ENCODE measurements at regions not wholly inside any gene's neighbourhood (a gene's known extent, or its start where the extent isn't known, plus 50 kb on each side); places are given as distances from the start of the nearest gene placed in this dataset.
"Not testable (repeated sequence)": the region's sequence is repeated elsewhere in the genome, so short reads cannot be mapped to it uniquely, and the experiment has no call there.

- no peak for DNase-seq (ENCODE audit: low spot score)
Observed at GRCh38 chr7:119123326-119123725, 898.8 kb downstream of the ANKRD7 start.

GRCh38 chr7:119127706-119128105, 903.2 kb downstream of the ANKRD7 start:
- no peak for DNase-seq (ENCODE audit: low spot score)

DNA sequence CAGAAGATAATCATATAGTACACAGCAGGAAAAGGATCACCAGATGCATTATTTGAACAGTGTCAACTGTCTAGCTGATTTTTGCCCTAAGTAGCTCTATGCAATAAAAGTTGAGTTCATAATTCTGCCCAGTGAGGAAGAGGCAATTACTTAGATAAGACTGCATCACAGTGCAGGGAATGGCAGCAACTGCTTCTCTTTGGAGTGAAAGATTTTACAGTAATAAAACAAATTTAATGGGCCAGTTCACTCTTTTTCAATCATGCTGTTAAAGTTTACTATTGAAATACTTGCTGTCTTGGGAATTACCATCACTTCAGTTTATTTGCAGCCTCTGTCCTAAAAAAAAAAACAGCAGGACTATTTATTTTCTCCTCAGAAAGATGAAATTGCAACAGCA, 907.9 kb downstream of the ANKRD7 start:
- DNase-seq (ENCODE audit: low spot score): no peak

DNA sequence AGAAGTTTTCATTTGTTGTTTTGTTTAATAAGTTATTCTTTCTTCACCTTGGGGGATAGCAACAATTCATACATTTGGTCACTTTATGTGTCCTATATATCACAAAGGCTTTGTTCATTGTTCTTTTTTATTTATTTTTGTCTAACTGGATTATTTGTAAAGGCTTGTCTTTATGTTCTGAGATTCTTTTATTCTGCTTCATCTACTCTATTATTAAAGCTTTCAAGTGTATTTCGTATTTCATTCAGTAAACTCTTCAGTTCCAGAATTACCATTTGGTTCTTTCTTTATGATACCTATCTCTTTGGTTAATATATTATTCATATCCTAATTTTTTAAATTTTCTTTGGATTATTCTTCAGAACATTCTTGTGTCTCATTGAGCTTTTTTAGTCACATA, 942.9 kb downstream of the ANKRD7 start:
- no peak for DNase-seq (ENCODE audit: low spot score)

GRCh38 chr7:119172043-119172442, 947.5 kb downstream of the ANKRD7 start:
- DNase-seq (ENCODE audit: low spot score): no peak

- DNase-seq (ENCODE audit: low spot score): no peak
Observed at GRCh38 chr7:119175911-119176627, 951.6 kb downstream of the ANKRD7 start.

DNA sequence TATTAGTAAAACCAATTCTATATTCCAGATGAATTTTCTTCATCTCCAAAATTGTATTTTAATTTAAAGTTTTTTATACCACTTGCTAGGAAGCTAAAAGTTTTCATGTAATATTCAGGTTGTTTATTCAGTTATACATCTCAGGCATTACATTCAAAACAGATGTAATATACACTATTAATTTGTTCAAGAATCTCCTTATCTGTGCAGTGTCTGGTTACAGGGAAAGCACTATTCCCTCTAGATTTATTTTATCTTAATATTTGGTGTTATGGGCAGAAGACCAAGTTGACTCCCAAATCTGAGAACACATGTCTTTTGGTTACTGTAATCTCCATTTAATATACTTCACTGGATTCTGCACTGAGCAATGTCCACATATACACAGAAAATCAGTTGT, 953.4 kb downstream of the ANKRD7 start:
- no peak for DNase-seq (ENCODE audit: low spot score)

DNA sequence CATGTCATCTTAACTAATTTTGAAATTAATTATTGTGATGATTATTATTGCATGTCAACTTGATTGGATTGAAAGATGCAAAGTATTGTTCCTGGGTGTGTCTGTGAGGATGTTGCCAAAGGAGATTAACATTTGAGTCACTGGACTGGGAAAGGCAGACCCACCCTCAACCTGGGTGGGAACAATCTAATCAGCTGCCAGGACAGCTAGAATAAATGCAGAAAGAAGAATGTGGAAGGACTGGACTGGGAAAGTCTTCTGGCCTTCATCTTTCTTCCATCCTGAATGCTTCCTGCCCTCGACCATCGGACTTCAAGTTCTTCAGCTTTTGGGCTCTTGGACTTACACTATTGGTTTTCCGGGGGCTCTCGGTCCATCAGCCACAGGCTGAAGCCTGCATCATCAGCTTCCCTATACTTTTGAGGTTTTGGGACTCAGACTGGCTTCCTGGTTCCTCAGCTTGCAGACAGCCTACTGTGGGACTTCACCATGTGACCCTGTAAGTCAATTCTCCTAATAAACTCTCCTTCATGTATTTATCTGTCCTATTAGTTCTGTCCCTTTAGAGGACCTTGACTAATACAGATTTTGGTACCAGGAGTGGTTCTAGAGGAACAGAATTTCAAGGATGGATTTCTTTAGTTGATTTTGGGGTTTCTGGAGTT, 959.8 kb downstream of the ANKRD7 start:
- no peak for DNase-seq (ENCODE audit: low spot score)

DNA sequence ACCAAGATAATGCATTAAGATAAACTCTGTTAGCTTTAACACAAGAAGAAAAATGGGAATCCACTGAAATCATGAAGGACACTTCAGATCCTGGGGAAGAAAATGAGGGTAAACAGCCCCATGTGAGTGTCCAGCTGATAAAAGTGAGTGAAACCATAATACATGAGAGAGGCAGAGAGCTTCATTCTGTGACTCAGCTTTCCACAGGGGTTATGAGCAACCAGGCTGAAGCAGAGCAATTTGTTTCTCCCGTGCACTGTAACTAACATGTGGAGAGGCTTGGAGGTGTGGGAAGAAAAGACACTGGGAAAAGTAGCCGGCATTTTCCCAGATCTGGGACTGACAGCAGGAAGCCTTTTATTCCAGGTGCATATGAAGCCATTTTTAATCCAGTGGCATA, 971.7 kb downstream of the ANKRD7 start:
- no peak for DNase-seq (ENCODE audit: low spot score)

DNA sequence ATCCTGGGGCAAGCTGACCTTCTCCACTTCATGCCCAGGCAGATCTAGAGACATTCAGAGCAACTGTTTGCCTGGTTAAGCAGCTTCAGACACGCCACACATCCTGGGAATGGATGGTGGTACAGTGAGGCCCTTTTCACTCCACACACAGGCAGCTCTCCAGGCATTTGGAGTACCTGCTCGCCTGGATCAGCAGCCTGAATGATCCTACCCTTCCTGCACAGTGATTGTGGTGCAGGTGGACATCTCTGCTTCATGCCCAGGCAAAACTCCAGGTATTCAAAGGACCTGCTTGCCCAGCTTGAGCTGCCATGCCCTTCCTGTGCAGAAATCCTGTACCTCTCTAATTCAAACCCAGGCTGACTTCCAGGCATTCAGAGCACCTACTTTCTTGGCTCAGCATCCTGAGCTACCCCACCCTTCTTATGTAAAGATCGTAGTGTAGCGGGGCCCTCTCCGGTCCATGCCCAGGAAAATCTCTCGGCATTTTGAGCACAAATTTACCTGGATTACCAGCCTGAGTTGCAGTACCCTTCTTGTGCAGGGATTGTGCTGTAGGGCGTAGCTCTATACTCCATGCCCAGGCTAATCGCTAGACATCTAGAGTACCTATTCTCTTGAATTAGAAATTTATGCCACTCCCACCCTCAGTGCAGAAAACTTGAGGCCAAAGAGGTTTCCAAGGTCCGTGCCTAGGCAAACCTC, 972.8 kb downstream of the ANKRD7 start:
- DNase-seq (ENCODE audit: low spot score): no peak

- DNase-seq (ENCODE audit: low spot score): no peak
Observed at GRCh38 chr7:119197877-119198527, 973.5 kb downstream of the ANKRD7 start.

GRCh38 chr7:119219663-119220062, 995.2 kb downstream of the ANKRD7 start:
- no peak for DNase-seq (ENCODE audit: low spot score)

DNA sequence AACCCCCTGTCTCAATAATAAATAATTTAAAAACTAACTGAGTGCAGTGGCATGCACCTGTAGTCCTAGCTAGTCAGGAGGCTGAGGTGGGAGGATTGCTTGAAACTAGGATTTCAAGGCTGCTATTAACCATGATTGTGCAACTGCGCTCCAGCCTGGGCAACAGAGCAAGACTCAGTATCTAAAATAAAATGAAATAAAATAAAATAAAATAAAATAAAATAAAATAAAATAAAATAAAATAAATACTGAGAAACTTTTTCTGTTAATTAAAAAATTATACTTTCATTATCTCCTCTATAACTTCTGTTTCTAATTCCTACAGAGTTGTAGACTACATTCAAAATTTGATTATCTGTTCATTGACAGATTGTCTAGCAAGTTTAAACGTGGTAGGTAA, 999.4 kb downstream of the ANKRD7 start:
- DNase-seq (ENCODE audit: low spot score): no peak

- DNase-seq (ENCODE audit: low spot score): no peak
Observed at GRCh38 chr7:119228482-119228881, 1004.0 kb downstream of the ANKRD7 start.

- no peak for DNase-seq (ENCODE audit: low spot score)
Observed at GRCh38 chr7:119232091-119232490, 1007.6 kb downstream of the ANKRD7 start.

- no peak for DNase-seq (ENCODE audit: low spot score)
Observed at GRCh38 chr7:119233015-119233414, 1008.5 kb downstream of the ANKRD7 start.

DNA sequence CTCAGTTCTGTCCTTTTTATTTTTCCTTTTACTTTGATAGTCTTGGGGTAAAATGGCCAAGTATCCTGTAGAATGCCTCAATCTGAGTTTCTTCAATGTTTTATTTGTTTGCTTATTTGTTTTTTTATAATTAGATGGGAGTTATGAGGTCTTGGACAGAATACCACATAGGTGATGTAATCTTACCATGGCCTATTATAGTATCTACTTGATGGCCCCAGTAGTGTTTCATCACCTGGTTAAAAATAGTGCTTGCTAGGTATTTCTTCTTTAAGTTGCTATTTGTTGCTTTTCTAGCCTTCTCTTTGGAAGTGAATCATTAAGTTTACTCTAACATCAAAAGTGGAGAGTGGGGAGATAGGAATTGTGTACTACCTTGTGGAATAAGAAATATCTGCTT, 1020.0 kb upstream of the KCND2 start:
- no peak for DNase-seq (ENCODE audit: low spot score)

DNA sequence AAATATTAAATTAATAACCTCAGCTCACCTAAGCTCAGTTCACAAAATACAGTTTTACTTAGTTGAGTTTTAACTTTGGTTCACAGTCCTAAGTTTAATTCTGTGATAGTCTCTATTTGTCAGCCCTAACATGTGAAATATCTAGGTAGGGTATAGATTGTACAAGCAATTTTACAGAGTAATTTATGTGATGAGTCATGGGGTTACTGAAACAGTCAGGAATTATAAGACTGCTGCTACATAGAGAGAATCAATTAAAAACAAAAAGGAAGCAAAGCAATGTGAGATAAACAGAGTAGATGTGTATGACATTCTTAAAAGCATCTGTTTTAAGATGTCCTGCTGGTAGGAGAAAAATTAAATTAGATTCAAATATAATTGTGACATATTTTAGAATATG, 1018.2 kb upstream of the KCND2 start:
- no peak for DNase-seq (ENCODE audit: low spot score)

- DNase-seq (ENCODE audit: low spot score): no peak
Observed at GRCh38 chr7:119256001-119256400, 1017.0 kb upstream of the KCND2 start.

DNA sequence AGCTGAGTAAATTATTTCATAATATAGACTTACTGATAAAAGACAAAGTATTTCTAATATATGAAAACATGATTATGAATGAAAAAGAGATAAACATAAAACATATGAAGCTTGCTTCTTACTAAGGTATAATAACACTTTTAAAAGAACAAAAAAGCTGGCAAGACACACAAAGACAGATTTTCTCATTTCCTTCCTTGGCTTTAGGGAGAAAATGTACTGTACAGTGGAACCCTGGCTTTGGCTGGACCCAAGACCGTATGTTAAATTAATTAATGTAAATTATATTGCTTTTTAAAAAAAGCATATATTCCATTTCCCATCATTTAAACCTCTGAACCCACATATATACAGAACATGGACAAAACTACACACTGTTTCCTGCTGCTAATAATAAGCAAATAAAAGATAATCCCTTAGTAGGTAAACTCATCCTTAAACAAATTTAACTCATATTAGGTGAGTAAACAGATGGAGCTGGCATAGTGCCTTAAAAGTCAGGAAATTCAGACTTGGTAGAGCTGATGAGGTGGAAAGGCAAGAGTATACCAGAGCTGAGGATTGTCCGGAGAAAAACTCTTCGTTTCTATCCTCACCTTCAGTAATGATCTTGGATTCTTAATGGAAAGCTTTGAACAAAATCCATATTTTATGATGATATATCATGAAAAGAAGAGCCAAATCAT, 1016.4 kb upstream of the KCND2 start:
- no peak for DNase-seq (ENCODE audit: low spot score)

- DNase-seq (ENCODE audit: low spot score): not testable (repeated sequence)
Observed at GRCh38 chr7:119266790-119267189, 1006.2 kb upstream of the KCND2 start.

- DNase-seq (ENCODE audit: low spot score): peak; percentile 47
Observed at GRCh38 chr7:119270045-119270464, 1002.9 kb upstream of the KCND2 start.
